HCT116 (cell line): ENCODE measurements at regions not wholly inside any gene's neighbourhood (a gene's known extent, or its start where the extent isn't known, plus 50 kb on each side); places are given as distances from the start of the nearest gene placed in this dataset.

Source experiments
- ATAC-seq: fragments of 200-7000 bp; cut with Tn5 transposase; 2 replicates; pipeline ENCODE4 v1.9.1; 2020; ENCODE audit warnings: mild to moderate bottlenecking, moderate library complexity
- BruUV-seq: library from RNA; stranded (reverse); fragments of 400-500 nt; replicated peaks from 2 replicates; lab custom pipeline; 2021; lab: Mats Ljungman, UMichigan
- CTCF ChIA-PET: fragments of 300-600 bp; sonication (Branson Sonifier 250); formaldehyde crosslinking; loops from one replicate; lab custom pipeline; 2021; ENCODE audit warnings: antibody characterized with exemption; lab: Charles Lee
- POLR2A ChIA-PET: fragments of 300-600, 350-600 bp; sonication (Branson Sonifier 250); formaldehyde crosslinking; loops from one replicate; lab custom pipeline; 2021; ENCODE audit warnings: antibody characterized with exemption; lab: Charles Lee
- RAD21 ChIA-PET, 2 experiments: fragments of 300-600 bp; sonication (Branson Sonifier 250); formaldehyde crosslinking; loops; one replicate each; lab custom pipeline; 2023; ENCODE audit warnings: low total read pairs in 2 of 2; ENCODE audit not compliant: uncharacterized antibody in 2 of 2, unreplicated experiment in 2 of 2, low non-redundant PET in 1 of 2; lab: Charles Lee
- DNase-seq: peaks from one replicate; pipeline ENCODE4 v3.0.0-alpha.2; 2010; ENCODE audit warnings: low read depth, low spot score
- H2AFZ ChIP-seq: fragments of 200-600 bp; shearing (Covaris generic), sonication (generic); 2 replicates; pipeline ENCODE4 v1.6.1; 2017; ENCODE audit warnings: low read depth, mixed run types, mixed read lengths, antibody characterized with exemption, low read length; ENCODE audit not compliant: poor library complexity, severe bottlenecking
- H3K27ac ChIP-seq: 2 replicates; pipeline ENCODE4 v1.5.1; 2012; ENCODE audit warnings: low read depth, low read length
- H3K27me3 ChIP-seq: fragments of 200-600 bp; sonication (generic); 2 replicates; pipeline ENCODE4 v1.6.1; 2016; ENCODE audit warnings: mixed run types, low read length, mixed read lengths; ENCODE audit not compliant: insufficient read depth
- H3K36me3 ChIP-seq, 2 experiments: fragments of 200-500 bp in 1 of 2; fragments of 200-600 bp in 1 of 2; sonication (Bioruptor generic) in 1 of 2; sonication (generic) in 1 of 2; 2 replicates each; pipeline versions ENCODE4 v1.5.1 to v1.6.1; 2014 to 2016; ENCODE audit warnings: low read length in 2 of 2, inconsistent platforms in 1 of 2, mixed read lengths in 1 of 2, mixed run types in 1 of 2; ENCODE audit not compliant: insufficient read depth in 2 of 2, control insufficient read depth in 1 of 2
- H3K4me1 ChIP-seq, 2 experiments: fragments of 200-600 bp in 1 of 2; sonication (generic) in 1 of 2; 2 replicates each; pipeline versions ENCODE4 v1.5.1 to v1.6.1; 2012 to 2017; ENCODE audit warnings: low read length in 2 of 2, inconsistent platforms in 1 of 2, mild to moderate bottlenecking in 1 of 2, mixed read lengths in 1 of 2, mixed run types in 1 of 2, moderate library complexity in 1 of 2; ENCODE audit not compliant: insufficient read depth in 2 of 2, control insufficient read depth in 1 of 2
- H3K4me2 ChIP-seq: fragments of 200-600 bp; sonication (generic); 2 replicates; pipeline ENCODE4 v1.6.1; 2017; ENCODE audit warnings: mixed run types, low read length, mixed read lengths
- H3K4me3 ChIP-seq, 2 experiments: fragments of 200-600 bp in 1 of 2; sonication (generic) in 1 of 2; replicated peaks in 1 of 2; 2 replicates each; pipeline ENCODE4 v1.5.1; 2011 to 2016; ENCODE audit warnings: low read length in 2 of 2, control low read depth in 1 of 2, low read depth in 1 of 2, mild to moderate bottlenecking in 1 of 2, mixed read lengths in 1 of 2, mixed run types in 1 of 2
- H3K79me2 ChIP-seq: fragments of 200-600 bp; sonication (generic); 2 replicates; pipeline ENCODE4 v1.6.1; 2017; ENCODE audit warnings: mild to moderate bottlenecking, mixed run types, low read length, moderate library complexity, mixed read lengths; ENCODE audit not compliant: insufficient read depth
- H3K9ac ChIP-seq: fragments of 200-600 bp; sonication (generic); 2 replicates; pipeline ENCODE4 v1.6.1; 2016; ENCODE audit warnings: low read length, mixed read lengths
- H3K9me2 ChIP-seq: fragments of 200-600 bp; sonication (generic), shearing (Covaris generic); 2 replicates; pipeline ENCODE4 v1.6.1; 2017; ENCODE audit warnings: mixed run types, mild to moderate bottlenecking, moderate library complexity; ENCODE audit not compliant: insufficient read depth
- H3K9me3 ChIP-seq, 2 experiments: fragments of 200-500 bp in 1 of 2; fragments of 200-600 bp in 1 of 2; sonication (Bioruptor generic) in 1 of 2; sonication (generic) in 1 of 2; 2 replicates each; pipeline ENCODE4 v1.6.1; 2014 to 2017; ENCODE audit warnings: low read length in 2 of 2, mixed read lengths in 2 of 2, inconsistent platforms in 1 of 2, low read depth in 1 of 2, mild to moderate bottlenecking in 1 of 2, mixed run types in 1 of 2, moderate library complexity in 1 of 2; ENCODE audit not compliant: control insufficient read depth in 1 of 2, insufficient read depth in 1 of 2
- H4K20me1 ChIP-seq: fragments of 200-600 bp; sonication (generic), shearing (Covaris generic); 2 replicates; pipeline ENCODE4 v1.6.1; 2017; ENCODE audit warnings: mixed run types, mild to moderate bottlenecking, moderate library complexity; ENCODE audit not compliant: insufficient read depth
- ATF3 ChIP-seq: IDR thresholded peaks from 2 replicates; pipeline ENCODE4 v1.6.1; 2012
- CEBPB ChIP-seq: IDR thresholded peaks from 2 replicates; pipeline ENCODE4 v1.6.1; 2012; ENCODE audit warnings: low read depth
- EGR1 ChIP-seq: IDR thresholded peaks from 2 replicates; pipeline ENCODE4 v1.6.1; 2012; ENCODE audit warnings: low read depth
- JUND ChIP-seq: IDR thresholded peaks from 2 replicates; pipeline ENCODE4 v1.6.1; 2012
- MAX ChIP-seq: IDR thresholded peaks from 2 replicates; pipeline ENCODE4 v1.6.1; 2012
- REST ChIP-seq: IDR thresholded peaks from 2 replicates; pipeline ENCODE4 v1.6.1; 2012; ENCODE audit warnings: low read depth
- SP1 ChIP-seq: IDR thresholded peaks from 2 replicates; pipeline ENCODE4 v1.6.1; 2012; ENCODE audit warnings: low read depth
- YY1 ChIP-seq: IDR thresholded peaks from 2 replicates; pipeline ENCODE4 v1.6.1; 2011; ENCODE audit warnings: low read length, low read depth, moderate library complexity, mild to moderate bottlenecking; ENCODE audit not compliant: insufficient replicate concordance; ENCODE audit errors: extremely low read depth
- ZFX ChIP-seq: fragments of 450-650 bp; IDR thresholded peaks from 2 replicates; pipeline ENCODE4 v1.6.1; 2017
- intact Hi-C: fragments of 100-400 bp; cut with micrococcal nuclease; formaldehyde crosslinking; loops from 2 replicates; pipeline ENCODE4 v1.10.0; 2022

- no peaks in the 10 kb centered on the region for H3K9me2 ChIP-seq
- no TSS peak for BruUV-seq
- no peak for TF ChIP-seq CEBPB
- no peak for TF ChIP-seq YY1
- H3K4me2 ChIP-seq, result no peak overlapping the region
- H4K20me1 ChIP-seq, result no peaks in the 10 kb centered on the region
- CTCF ChIA-PET, result no interaction called here
- no peak for DNase-seq
- H2AFZ ChIP-seq, result no peak overlapping the region
- no peaks in the 10 kb centered on the region for H3K27me3 ChIP-seq
- no peak overlapping the region for H3K27ac ChIP-seq
- intact Hi-C loops, result no loop called here
- no peak overlapping the region for H3K9ac ChIP-seq
- no peak for ATAC-seq
- POLR2A ChIA-PET, result no interaction called here
- no peaks in the 10 kb centered on the region for H3K9me3 ChIP-seq
- no peaks in the 10 kb centered on the region for H3K36me3 ChIP-seq
- no peak overlapping the region for H3K4me3 ChIP-seq
- H3K4me1 ChIP-seq, result no peaks in the 10 kb centered on the region
- no peaks in the 10 kb centered on the region for H3K79me2 ChIP-seq
- RAD21 ChIA-PET, result no interaction called here
These were observed 117.0 kb downstream of the WT1 start for GRCh38 chr11:32318071-32319055.

GRCh38 chr11:32323814-32324130 lies 111.6 kb downstream of the WT1 start:
- ATAC-seq, result no peak
- no peaks in the 10 kb centered on the region for H3K27me3 ChIP-seq
- H3K79me2 ChIP-seq, result no peaks in the 10 kb centered on the region
- TF ChIP-seq SP1 (no peak), REST (no peak), ATF3 (no peak), ZFX (no peak), MAX (no peak), EGR1 (no peak), JUND (no peak)
- no peak overlapping the region for H3K4me3 ChIP-seq
- H2AFZ ChIP-seq, result no peak overlapping the region
- intact Hi-C loops, result loop anchor here (2.0 kb wide), 1 partner anchor 469 kb away; no protein-coding TSS in a partner anchor
- no peaks in the 10 kb centered on the region for H3K4me1 ChIP-seq
- DNase-seq, result no peak
- ChIA-PET RAD21 (interaction anchor here in 1 of 2 experiments (0.8 to 1.0 kb wide), 2 partner anchors 11 to 469 kb away, joined by 3 to 4 read pairs; no protein-coding TSS in a partner anchor), CTCF (interaction anchor here (0.7 to 3.4 kb wide), 17 partner anchors 9 to 1506 kb away, joined by 3 to 18 read pairs (median 6); no protein-coding TSS in a partner anchor), POLR2A (interaction anchor here (0.7 kb wide), 1 partner anchor 1212 kb away, joined by 4 read pairs; no protein-coding TSS in a partner anchor)
- no peaks in the 10 kb centered on the region for H3K9me3 ChIP-seq
- H3K27ac ChIP-seq, result no peak overlapping the region
- H4K20me1 ChIP-seq, result no peaks in the 10 kb centered on the region
- no peak overlapping the region for H3K4me2 ChIP-seq
- no TSS peak for BruUV-seq
- no peaks in the 10 kb centered on the region for H3K36me3 ChIP-seq
- H3K9me2 ChIP-seq, result no peaks in the 10 kb centered on the region
- H3K9ac ChIP-seq, result no peak overlapping the region
